ENCODE measurements at regions not wholly inside any gene's neighbourhood (a gene's known extent, or its start where the extent isn't known, plus 50 kb on each side); places are given as distances from the start of the nearest gene placed in this dataset.

- DNase-seq: peak; percentile 77
These were observed 795.9 kb downstream of the MAFB start for GRCh38 chr20:39893003-39893685.

- no peak for DNase-seq
These were observed 798.3 kb downstream of the MAFB start for GRCh38 chr20:39890697-39891096.

DNA sequence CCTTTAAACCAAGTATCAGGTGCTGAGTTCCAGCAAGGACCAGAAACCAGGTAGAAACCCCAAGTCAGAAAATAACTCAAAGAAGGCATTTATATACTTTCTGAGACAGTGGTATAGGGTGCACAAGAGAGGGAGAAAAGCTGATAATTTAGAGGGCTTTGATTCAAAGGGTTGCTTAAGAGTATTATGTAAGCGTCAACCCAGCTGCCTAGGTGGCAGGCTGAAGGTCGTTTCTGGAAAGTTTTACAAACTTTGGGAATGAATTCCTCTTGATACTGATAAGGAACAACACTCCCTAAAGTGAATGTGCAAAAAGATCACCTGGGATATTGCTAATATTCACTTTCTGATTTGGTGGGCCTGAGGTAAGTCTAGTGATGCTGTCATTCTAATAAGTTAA, 800.7 kb downstream of the MAFB start:
- no peak for DNase-seq

DNA sequence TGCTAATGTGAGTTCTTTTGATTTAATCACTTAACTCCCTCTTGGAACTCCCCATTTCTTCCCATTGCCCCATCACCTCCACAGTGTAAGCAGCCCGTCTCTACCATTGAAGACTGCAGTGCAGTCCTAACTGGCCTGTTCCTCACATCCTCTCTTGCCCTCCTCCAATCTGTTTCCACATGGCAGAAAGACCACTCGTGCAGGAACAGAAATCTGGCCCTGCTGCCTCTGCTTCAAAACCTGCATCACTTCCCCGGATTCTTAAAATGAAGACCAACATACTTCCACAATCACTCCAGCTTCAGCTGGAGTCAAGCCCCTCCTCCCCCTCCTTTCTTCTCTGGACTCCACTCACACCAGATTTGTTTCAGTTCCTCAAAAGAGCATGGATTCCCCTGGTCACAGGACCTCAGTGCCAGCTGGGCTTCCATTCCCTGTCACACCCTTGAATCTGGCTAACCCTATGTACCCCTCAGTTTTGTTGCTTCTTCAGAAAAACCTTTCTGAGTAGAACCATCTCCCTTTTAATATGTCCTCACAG, 802.3 kb downstream of the MAFB start:
- no peak for DNase-seq

DNA sequence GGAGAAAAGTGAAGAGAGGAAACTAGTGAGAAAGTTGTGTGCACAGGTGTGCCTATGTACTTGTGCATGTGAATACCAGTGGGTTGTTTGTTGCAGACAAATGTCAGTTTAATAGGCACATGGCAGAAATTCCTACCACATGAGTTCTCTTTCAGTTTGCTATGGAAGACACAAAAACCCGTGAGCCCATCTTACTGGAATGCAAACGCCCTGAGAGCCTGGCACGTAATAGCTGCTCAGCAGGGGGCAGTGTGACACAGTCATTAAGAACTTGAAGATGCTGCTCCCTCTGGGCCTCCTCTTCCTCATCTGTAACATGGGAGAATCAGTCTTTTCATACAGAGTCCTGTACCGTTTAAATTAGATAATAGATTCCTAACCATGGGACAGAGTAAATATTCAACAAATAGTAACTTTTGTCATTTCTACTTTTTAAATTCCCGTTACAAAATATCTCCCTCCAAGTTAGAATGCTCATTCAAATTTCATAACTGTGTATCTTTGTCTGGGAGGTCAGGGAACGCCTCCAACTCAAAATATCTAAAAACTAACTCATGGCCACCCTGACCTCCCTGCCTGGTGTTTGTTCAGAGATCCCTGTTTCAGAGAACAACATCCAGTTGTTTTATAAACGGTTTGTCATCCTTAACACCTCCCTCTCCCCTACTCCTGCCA, 802.9 kb downstream of the MAFB start:
- DNase-seq: peak; percentile 93

GRCh38 chr20:39882806-39883205, 806.2 kb downstream of the MAFB start:
- DNase-seq: no peak

- DNase-seq: no peak
These were observed 808.1 kb downstream of the MAFB start for GRCh38 chr20:39880890-39881289.

DNA sequence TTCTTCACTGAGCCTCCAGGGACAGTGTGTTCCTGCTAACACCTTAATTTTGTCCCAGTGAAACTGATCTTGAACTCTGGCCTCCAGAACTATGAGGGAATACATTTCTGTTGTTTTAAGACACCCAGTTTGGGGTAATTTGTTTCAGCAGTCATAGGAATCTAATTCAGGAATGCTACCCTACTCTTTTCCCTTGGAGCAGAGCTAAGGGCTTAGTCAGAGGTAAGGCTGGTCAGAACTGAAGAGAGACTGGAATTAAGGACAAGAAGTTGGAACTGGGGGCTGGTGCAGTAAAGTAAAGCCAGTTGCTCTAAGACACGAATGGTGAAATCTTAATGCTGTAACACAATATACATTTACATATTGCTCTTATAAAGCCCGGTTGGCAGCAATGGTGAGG, 809.7 kb downstream of the MAFB start:
- DNase-seq: no peak

GRCh38 chr20:39878809-39879208, 810.2 kb downstream of the MAFB start:
- DNase-seq: no peak

DNA sequence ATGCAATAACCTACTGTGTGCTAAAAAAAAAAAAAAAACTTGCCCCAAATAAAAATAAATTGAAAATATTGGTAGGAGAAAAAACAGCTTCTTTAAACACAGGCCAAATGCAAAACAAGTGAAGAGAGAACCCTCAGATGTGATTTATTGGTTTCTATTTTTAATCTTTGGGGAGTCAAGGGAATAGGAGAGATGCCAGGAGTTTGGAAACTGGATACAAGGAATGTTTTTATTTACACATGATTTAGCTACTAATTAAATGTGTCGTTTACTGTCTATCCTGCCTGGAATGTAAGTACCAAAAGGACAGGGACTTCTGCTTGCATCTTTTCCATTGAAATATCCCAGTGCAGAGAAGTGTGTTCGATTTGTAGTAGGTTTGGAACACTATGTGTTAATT, 810.7 kb downstream of the MAFB start:
- no peak for DNase-seq

GRCh38 chr20:39877788-39878187, 811.2 kb downstream of the MAFB start:
- DNase-seq: no peak

DNA sequence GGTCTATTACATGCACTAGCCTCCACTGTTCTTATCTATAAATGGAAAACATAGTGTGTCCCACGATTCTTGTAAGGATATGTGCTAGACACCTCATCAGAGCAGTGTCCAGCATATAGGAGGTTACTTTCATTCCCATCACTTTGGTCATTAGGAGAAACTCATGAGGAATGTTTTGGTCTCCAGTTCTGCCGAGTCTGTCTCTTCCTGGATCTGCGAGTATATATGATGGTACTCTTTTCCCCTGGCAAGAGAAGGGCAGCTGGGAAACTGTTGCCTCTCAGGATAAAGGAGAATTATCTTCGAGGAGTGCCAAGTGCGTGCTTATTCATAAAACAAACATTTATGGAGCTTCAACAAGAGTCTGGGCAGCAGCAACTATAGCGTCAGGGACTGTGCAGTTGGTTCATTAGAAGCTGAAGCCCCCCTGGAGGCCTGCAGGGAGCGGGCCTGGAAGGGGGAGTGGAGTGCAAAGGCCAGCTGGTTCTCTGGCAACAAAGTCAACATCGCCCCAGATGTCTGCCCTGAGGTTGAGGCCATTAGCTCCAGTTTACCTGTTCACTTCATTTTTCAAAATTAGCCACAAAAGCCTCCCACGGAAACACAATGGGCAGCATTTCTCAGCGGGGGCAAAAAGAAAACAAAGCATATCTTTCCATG, 811.9 kb downstream of the MAFB start:
- no peak for DNase-seq

DNA sequence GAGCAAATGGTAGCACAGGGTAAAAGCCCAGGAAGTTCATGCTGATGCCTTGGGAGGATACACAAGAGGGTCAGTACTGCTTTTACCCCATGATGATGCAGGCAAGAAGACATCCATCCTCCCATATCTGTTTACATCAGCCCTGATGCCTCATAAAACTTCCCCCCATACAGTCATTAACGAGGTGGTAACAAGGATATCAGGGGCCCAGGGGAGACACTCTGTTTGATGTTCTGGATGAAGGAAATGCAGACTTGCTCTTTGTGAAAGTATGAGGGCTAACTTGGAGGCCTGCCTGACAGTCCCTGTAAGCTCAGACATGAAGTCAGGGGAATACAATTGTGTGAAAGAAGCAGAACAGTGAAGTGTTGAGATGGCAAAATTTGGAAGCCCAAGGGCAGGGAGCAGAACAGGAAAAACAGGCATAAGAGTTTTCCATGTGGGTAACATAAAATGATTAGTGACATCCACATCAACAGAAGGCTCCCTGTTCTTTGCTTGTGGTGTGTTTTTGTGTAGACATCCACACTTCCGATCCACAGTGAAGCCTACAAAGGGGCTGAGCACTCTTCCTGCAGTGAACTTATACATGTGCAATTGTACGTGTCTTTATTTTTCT, 813.4 kb downstream of the MAFB start:
- peak; percentile 82 for DNase-seq

GRCh38 chr20:39874049-39874893, 814.8 kb downstream of the MAFB start:
- DNase-seq: peak; percentile 90

DNA sequence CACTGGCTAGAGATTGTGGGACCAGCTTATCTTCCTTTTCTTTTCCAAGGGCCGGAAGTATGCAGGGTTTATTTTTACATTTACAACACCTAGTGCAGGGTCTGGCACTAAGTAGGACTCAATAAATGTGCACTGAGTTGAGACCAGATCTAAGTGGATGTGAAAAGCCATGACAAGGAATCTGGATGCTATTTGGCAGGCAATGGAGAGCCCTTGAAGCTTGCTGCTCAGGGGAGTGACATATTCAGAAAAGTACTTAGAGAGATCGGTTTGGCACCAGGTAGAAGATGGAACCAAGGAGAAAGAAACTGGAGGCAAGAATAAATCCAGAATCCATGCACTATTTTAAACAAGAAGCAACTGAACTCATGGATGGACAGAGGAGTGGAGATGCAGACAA, 815.8 kb downstream of the MAFB start:
- DNase-seq: no peak

GRCh38 chr20:39871013-39871412, 818.0 kb downstream of the MAFB start:
- DNase-seq: no peak

DNA sequence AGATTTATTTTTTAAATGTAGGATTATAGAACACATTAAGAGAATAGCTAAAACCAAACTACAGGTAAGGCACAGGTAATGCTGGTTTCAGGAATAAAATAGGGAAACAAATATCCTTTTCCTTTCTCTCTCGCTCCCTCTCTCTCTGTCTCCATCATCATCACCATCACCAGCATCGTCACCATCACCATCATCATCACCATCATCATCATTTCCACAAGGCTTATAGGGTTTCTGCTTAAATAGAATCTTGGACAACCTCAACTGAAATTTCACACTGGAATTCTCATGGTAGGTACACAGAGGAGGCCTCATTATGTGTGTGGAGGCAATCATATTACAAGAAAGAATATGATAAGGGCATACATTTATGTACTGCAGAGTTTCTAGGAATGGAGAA, 823.6 kb downstream of the MAFB start:
- DNase-seq: no peak

- no peak for DNase-seq
These were observed 826.6 kb downstream of the MAFB start for GRCh38 chr20:39862470-39862891.

DNA sequence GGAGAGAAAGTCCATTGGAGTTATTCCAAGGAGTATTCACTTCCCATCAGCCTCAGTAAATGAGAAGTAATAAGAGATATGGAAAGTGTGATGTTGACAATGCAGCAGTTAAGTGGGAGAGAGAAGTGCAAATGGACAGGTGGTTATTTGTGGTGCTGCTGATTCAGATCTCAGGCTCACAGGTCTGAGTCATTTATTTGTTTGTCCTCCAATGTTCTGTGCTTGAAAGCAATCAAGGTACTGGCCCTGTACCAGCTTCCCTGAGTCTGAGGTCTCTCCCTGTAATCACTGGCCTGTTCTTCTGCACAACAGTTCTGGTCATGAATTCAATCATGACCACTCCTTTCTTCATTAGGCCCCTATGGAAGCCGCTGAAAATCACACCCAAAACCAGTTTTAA, 827.7 kb downstream of the MAFB start:
- no peak for DNase-seq

DNA sequence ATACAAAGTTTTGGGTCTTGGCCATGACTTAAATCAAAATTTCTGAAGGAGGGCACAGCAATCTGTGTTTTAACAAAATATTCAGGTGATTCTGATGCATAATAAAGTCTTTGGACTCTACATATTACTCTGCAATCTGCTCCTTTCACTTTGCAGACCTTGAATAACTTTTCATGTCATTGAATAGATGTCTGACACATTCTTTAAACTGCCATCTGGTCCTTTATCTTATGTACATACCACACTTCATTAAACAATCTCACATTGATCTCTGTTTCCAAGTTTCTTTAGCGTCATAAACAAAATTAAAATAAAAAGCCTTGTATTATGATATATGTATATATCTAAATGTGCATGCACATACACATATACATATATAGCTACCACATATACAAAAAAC, 831.2 kb downstream of the MAFB start:
- no peak for DNase-seq

- DNase-seq: no peak
These were observed 831.8 kb downstream of the MAFB start for GRCh38 chr20:39857187-39857586.

GRCh38 chr20:39855799-39856198, 833.2 kb downstream of the MAFB start:
- no peak for DNase-seq

DNA sequence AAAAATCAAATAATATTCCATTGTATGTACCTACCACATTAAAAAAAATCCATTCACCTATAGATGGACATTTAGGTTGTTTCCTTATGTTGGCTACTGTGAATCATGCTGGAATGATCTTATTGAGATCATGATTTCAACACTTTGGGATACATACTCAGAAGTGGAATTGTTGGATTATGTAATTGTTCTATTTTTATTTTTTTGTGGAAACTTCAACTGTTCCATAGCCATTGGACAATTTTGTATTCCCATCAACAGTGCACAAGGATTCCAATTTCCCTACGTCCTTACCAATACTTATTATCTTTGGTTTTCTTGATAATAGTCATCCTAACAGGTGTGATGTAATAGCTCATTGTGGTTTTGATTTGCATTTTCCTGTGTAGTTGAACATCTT, 834.0 kb downstream of the MAFB start:
- no peak for DNase-seq
